H1 (cell line): ENCODE measurements at regions not wholly inside any gene's neighbourhood (a gene's known extent, or its start where the extent isn't known, plus 50 kb on each side); places are given as distances from the start of the nearest gene placed in this dataset.

ENCODE experiments used
- CTCF ChIA-PET: fragments of 300-600 bp; sonication (Branson Sonifier 250); formaldehyde crosslinking; loops from one replicate; lab custom pipeline; 2021; ENCODE audit not compliant: partially characterized antibody; lab: Charles Lee
- POLR2A ChIA-PET: fragments of 300-600 bp; sonication (Branson Sonifier 250); formaldehyde crosslinking; loops from one replicate; lab custom pipeline; 2021; ENCODE audit warnings: inconsistent platforms; ENCODE audit not compliant: partially characterized antibody; lab: Charles Lee
- DNase-seq, 2 experiments: peaks; one replicate each; pipeline versions ENCODE4 v3.0.0 to v3.0.0-alpha.2; 2010 to 2022; ENCODE audit warnings: low spot score in 2 of 2, low read depth in 1 of 2, mixed read lengths in 1 of 2
- FAIRE-seq: peaks from 2 replicates; lab custom pipeline; 2011; peaks lifted over from hg19 to GRCh38; lab: Jason Lieb, UNC
- H2AFZ ChIP-seq: 2 replicates; pipeline ENCODE4 v1.8.1; 2012; ENCODE audit warnings: low read length, inconsistent platforms
- H2AK5ac ChIP-seq: 2 replicates; pipeline ENCODE4 v1.6.1; 2013; ENCODE audit warnings: low read depth, low read length
- H2BK120ac ChIP-seq: replicated peaks from 2 replicates; pipeline ENCODE3; 2013; ENCODE audit warnings: low read depth, low read length, inconsistent platforms
- H2BK12ac ChIP-seq: 2 replicates; pipeline ENCODE4 v1.6.1; 2013; ENCODE audit warnings: low read depth, low read length
- H2BK15ac ChIP-seq: 2 replicates; pipeline ENCODE4 v1.6.1; 2013; ENCODE audit warnings: low read length
- H2BK20ac ChIP-seq: 2 replicates; pipeline ENCODE4 v1.6.1; 2013; ENCODE audit warnings: low read length
- H2BK5ac ChIP-seq: 2 replicates; pipeline ENCODE4 v1.6.1; 2013; ENCODE audit warnings: low read depth, low read length
- H3K14ac ChIP-seq: 2 replicates; pipeline ENCODE4 v1.6.1; 2013; ENCODE audit warnings: inconsistent platforms; ENCODE audit not compliant: insufficient read length
- H3K18ac ChIP-seq: 2 replicates; pipeline ENCODE4 v1.6.1; 2013; ENCODE audit warnings: low read length; ENCODE audit errors: extremely low read depth
- H3K23ac ChIP-seq: 2 replicates; pipeline ENCODE4 v1.6.1; 2013; ENCODE audit warnings: inconsistent platforms; ENCODE audit not compliant: insufficient read length
- H3K23me2 ChIP-seq: 2 replicates; pipeline ENCODE4 v1.6.1; 2013; ENCODE audit warnings: low read depth, low read length
- H3K27ac ChIP-seq: 2 replicates; pipeline ENCODE4 v1.6.1; 2011; ENCODE audit warnings: low read depth, low read length, inconsistent platforms
- H3K27me3 ChIP-seq, 4 experiments: replicated peaks in 1 of 4; 1 replicate in 1 of 4; 2 replicates in 3 of 4; pipeline versions ENCODE4 v1.6.1 to v1.8.1; 2011 to 2013; ENCODE audit warnings: low read length in 3 of 4, mild to moderate bottlenecking in 3 of 4, inconsistent platforms in 2 of 4, mixed read lengths in 2 of 4, moderate library complexity in 1 of 4; ENCODE audit not compliant: control insufficient read depth in 3 of 4, insufficient read depth in 3 of 4; ENCODE audit errors: extremely low read depth in 1 of 4
- H3K36me3 ChIP-seq, 4 experiments: 2 replicates each; pipeline versions ENCODE4 v1.6.1 to v1.8.1; 2011 to 2013; ENCODE audit warnings: mild to moderate bottlenecking in 4 of 4, low read length in 3 of 4, moderate library complexity in 2 of 4, control low read depth in 1 of 4, inconsistent platforms in 1 of 4; ENCODE audit not compliant: insufficient read depth in 4 of 4, control insufficient read depth in 2 of 4
- H3K4ac ChIP-seq: replicated peaks from 2 replicates; pipeline ENCODE3; 2013; ENCODE audit warnings: low read length, low read depth, mixed read lengths, inconsistent platforms; ENCODE audit not compliant: insufficient read length
- H3K4me1 ChIP-seq, 4 experiments: replicated peaks in 1 of 4; 1 replicate in 1 of 4; 2 replicates in 3 of 4; pipeline versions ENCODE4 v1.6.1 to v1.8.1; 2011 to 2013; ENCODE audit warnings: low read length in 3 of 4, inconsistent platforms in 2 of 4, mixed read lengths in 1 of 4; ENCODE audit not compliant: insufficient read depth in 4 of 4, control insufficient read depth in 3 of 4
- H3K4me2 ChIP-seq, 2 experiments: 2 replicates each; pipeline versions ENCODE4 v1.6.1 to v1.8.1; 2011 to 2013; ENCODE audit warnings: low read depth in 2 of 2, low read length in 2 of 2, control low read depth in 1 of 2, inconsistent platforms in 1 of 2, mild to moderate bottlenecking in 1 of 2; ENCODE audit not compliant: insufficient read depth in 1 of 2
- H3K4me3 ChIP-seq, 4 experiments: fragments of 200-600, 300-600 bp in 1 of 4; sonication (generic), shearing (Covaris generic), sonication (Bioruptor Twin) in 1 of 4; 2 replicates each; pipeline versions ENCODE4 v1.5.1 to v1.8.1; 2011 to 2016; ENCODE audit warnings: low read length in 4 of 4, low read depth in 3 of 4, control low read depth in 2 of 4, inconsistent platforms in 2 of 4, mild to moderate bottlenecking in 2 of 4, mixed read lengths in 1 of 4, moderate library complexity in 1 of 4; ENCODE audit not compliant: insufficient read depth in 2 of 4; ENCODE audit errors: extremely low read depth in 1 of 4
- H3K56ac ChIP-seq: replicated peaks from 2 replicates; pipeline ENCODE3; 2013; ENCODE audit warnings: low read depth, mild to moderate bottlenecking, mixed read lengths, low read length, inconsistent platforms; ENCODE audit not compliant: insufficient read length
- H3K79me1 ChIP-seq: 2 replicates; pipeline ENCODE4 v1.6.1; 2013; ENCODE audit warnings: low read depth, low read length, control low read depth
- H3K79me2 ChIP-seq, 2 experiments: 2 replicates each; pipeline versions ENCODE4 v1.6.1 to v1.8.1; 2012 to 2013; ENCODE audit warnings: low read length in 2 of 2, mild to moderate bottlenecking in 2 of 2, inconsistent platforms in 1 of 2; ENCODE audit not compliant: insufficient read depth in 2 of 2, control insufficient read depth in 1 of 2
- H3K9ac ChIP-seq, 4 experiments: replicated peaks in 1 of 4; 1 replicate in 1 of 4; 2 replicates in 3 of 4; pipeline versions ENCODE4 v1.6.1 to v1.8.1; 2011 to 2013; ENCODE audit warnings: low read depth in 3 of 4, low read length in 3 of 4, control low read depth in 2 of 4, mild to moderate bottlenecking in 2 of 4, moderate library complexity in 2 of 4, inconsistent platforms in 1 of 4; ENCODE audit errors: extremely low read depth in 1 of 4
- H3K9me3 ChIP-seq, 2 experiments: 2 replicates each; pipeline versions ENCODE4 v1.6.1 to v1.8.1; 2012 to 2013; ENCODE audit warnings: mild to moderate bottlenecking in 2 of 2, moderate library complexity in 2 of 2, control low read depth in 1 of 2, inconsistent platforms in 1 of 2, low read depth in 1 of 2, low read length in 1 of 2, mixed read lengths in 1 of 2; ENCODE audit not compliant: insufficient read depth in 2 of 2
- H4K20me1 ChIP-seq, 2 experiments: replicated peaks in 1 of 2; 2 replicates each; pipeline versions ENCODE3 to v1.8.1; 2011 to 2013; ENCODE audit warnings: inconsistent platforms in 2 of 2, low read length in 2 of 2, mild to moderate bottlenecking in 1 of 2; ENCODE audit not compliant: insufficient read depth in 2 of 2, control insufficient read depth in 1 of 2
- H4K5ac ChIP-seq: 2 replicates; pipeline ENCODE4 v1.6.1; 2013; ENCODE audit warnings: low read length, low read depth, mixed read lengths, inconsistent platforms; ENCODE audit not compliant: insufficient read length
- H4K8ac ChIP-seq: 2 replicates; pipeline ENCODE4 v1.8.0; 2013; ENCODE audit warnings: mild to moderate bottlenecking, moderate library complexity, low read length, inconsistent platforms; ENCODE audit not compliant: insufficient read depth; ENCODE audit errors: extremely low read depth
- H4K91ac ChIP-seq: replicated peaks from 2 replicates; pipeline ENCODE3; 2013; ENCODE audit warnings: low read length, mixed read lengths, inconsistent platforms; ENCODE audit not compliant: insufficient read length
- JUND ChIP-seq: IDR thresholded peaks from 2 replicates; pipeline ENCODE4 v1.6.1; 2011; ENCODE audit warnings: mild to moderate bottlenecking, improper control_type of control experiment, low read length
- WGBS, 2 experiments: shearing (Covaris generic) in 1 of 2; methylation state at CpG; one replicate each; pipeline versions ENCODE4 v1.1.6 to v1.1.7; 2013 to 2015; ENCODE audit warnings: low lambda C conversion rate in 2 of 2, mixed read lengths in 2 of 2, inconsistent platforms in 1 of 2, low coverage in 1 of 2, missing lambda C conversion rate in 1 of 2; ENCODE audit not compliant: insufficient replicate concordance in 2 of 2, insufficient coverage in 1 of 2, insufficient read length in 1 of 2; ENCODE audit errors: extremely low coverage in 1 of 2, missing lambda C conversion rate in 1 of 2; 5-methylcytosine and 5-hydroxymethylcytosine counted together

- Histone ChIP-seq H3K27me3 (no peaks in the 10 kb centered on the region; a peak in 1 of 7 replicates), H4K5ac (no peak overlapping the region), H2AK5ac (no peak overlapping the region), H3K23me2 (no peaks in the 10 kb centered on the region), H2BK15ac (no peak overlapping the region), H3K14ac (no peak overlapping the region), H4K20me1 (no peaks in the 10 kb centered on the region), H2BK20ac (no peak overlapping the region)
- DNase-seq, result no peak
- POLR2A ChIA-PET, result no interaction called here
- CTCF ChIA-PET, result interaction anchor here (0.6 kb wide), 1 partner anchor 271 kb away, joined by 3 read pairs; no protein-coding TSS in a partner anchor
- TF ChIP-seq JUND, result no peak
- TF ChIP-seq, all 59 proteins: peak for 0
- Histone ChIP-seq H3K79me2 (no peaks in the 10 kb centered on the region), H3K36me3 (no peaks in the 10 kb centered on the region), H4K8ac (no peak overlapping the region), H2BK5ac (no peak overlapping the region), H3K18ac (no peak overlapping the region), H3K27ac (no peak overlapping the region), H3K79me1 (no peaks in the 10 kb centered on the region), H3K4ac (no peak overlapping the region), H3K23ac (no peak overlapping the region), H2BK12ac (no peak overlapping the region), H4K91ac (no peak overlapping the region), H3K4me3 (no peak overlapping the region), H2AFZ (no peak overlapping the region), H2BK120ac (no peak overlapping the region), H3K4me2 (no peak overlapping the region), H3K4me1 (no peaks in the 10 kb centered on the region), H3K9ac (no peak overlapping the region), H3K56ac (no peak overlapping the region), H3K9me3 (no peaks in the 10 kb centered on the region)
- 100% methylated on average over 1 of the region's 1 CpG; no CpG with 5 or more reads in 1 of the 2 experiments for WGBS, 2 experiments
- no peak for FAIRE-seq
Observed at GRCh38 chr9:116087246-116087645, 66.3 kb upstream of the PAPPA start.
